Transverse colon (tissue), 3 donors: ENCODE measurements at regions not wholly inside any gene's neighbourhood (a gene's known extent, or its start where the extent isn't known, plus 50 kb on each side); places are given as distances from the start of the nearest gene placed in this dataset.

Source experiments
- POLR2A ChIP-seq: fragments of 450-650 bp; IDR thresholded peaks from one replicate; pipeline ENCODE4 v1.6.1; 2016; ENCODE audit warnings: antibody characterized with exemption, mild to moderate bottlenecking, moderate library complexity
- TF ChIP-seq, protein P1 (sequence below), 5 experiments: fragments of 200-600 bp in 3 of 5; fragments of 450-650 bp in 2 of 5; sonication (generic) in 3 of 5; IDR thresholded peaks; 1 replicate in 2 of 5; 2 replicates in 3 of 5; pipeline ENCODE4 v1.5.1; 2016 to 2017; ENCODE audit warnings: antibody characterized with exemption in 5 of 5, inconsistent platforms in 3 of 5, mild to moderate bottlenecking in 2 of 5, moderate library complexity in 1 of 5

DNA sequence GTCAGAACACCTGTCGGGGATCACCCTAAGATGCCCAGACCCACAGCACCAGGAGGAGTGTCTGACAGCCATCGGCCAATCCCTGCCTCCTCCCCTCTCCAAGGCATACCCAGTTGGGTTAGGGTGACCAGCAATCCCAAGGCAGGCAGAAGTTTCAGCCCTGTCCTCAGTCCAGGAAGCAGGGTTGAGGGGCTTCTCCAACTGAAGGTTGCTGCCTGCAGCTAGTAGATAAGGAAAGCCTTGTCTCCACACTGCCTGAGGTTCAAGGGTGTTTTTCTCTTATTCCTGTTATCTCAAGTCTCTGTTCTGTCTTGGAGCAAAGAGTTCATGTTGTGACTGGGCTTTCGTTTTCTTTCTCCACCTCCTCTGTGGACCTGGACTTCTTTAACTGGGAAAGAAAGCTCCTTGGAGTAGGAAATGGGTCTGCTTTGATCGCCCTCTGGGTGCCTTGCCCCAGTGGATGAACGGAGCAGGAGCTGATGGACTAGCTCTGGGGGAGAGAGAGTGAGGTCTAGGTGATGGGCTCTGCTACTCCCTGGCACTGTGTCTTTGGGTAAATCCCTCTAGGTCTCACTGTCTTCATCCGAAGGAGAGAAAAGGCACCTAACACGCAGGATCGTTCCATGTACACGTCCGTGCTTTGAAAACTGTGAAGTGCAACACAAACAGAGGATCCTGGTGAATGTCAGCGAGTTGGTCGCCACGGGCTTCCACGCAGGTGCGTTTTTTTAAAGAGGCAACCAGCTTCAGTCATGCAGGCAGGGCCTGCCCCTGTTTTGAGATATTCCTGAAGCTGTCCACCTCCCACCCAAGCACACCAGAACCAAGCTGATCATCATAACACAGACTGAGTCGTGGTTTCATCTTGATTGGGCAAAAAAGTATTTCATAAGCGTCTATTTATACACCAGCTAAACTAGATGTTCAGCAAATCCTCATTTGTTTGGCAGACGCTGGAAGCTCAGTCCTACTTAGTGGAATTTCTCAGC is 52.5 kb upstream of the FOXN3 start:
- no peak for TF ChIP-seq POLR2A
- TF ChIP-seq, protein P1, sequence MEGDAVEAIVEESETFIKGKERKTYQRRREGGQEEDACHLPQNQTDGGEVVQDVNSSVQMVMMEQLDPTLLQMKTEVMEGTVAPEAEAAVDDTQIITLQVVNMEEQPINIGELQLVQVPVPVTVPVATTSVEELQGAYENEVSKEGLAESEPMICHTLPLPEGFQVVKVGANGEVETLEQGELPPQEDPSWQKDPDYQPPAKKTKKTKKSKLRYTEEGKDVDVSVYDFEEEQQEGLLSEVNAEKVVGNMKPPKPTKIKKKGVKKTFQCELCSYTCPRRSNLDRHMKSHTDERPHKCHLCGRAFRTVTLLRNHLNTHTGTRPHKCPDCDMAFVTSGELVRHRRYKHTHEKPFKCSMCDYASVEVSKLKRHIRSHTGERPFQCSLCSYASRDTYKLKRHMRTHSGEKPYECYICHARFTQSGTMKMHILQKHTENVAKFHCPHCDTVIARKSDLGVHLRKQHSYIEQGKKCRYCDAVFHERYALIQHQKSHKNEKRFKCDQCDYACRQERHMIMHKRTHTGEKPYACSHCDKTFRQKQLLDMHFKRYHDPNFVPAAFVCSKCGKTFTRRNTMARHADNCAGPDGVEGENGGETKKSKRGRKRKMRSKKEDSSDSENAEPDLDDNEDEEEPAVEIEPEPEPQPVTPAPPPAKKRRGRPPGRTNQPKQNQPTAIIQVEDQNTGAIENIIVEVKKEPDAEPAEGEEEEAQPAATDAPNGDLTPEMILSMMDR (IDR thresholded peaks at IDR 0.05), result no peak
